ENCODE measurements at regions not wholly inside any gene's neighbourhood (a gene's known extent, or its start where the extent isn't known, plus 50 kb on each side); places are given as distances from the start of the nearest gene placed in this dataset.

DNA sequence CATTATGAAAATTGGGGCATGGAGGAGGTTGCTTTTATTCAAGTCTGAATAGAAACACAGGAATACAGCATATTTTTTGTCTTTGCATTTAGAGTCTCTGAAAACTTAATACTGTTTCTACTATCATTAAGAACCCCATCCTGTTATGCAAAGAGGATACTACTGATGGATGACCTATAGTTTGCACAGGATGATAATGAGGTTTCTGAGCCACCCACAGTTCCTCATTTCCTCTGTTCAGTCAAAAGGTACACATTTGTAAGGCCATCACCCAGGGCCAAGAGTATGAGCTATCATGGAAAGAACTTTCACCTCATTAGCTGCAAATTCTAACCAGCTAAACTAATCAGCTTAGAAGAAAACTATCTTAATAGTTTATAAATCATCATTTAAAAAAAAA is 213.0 kb upstream of the CHRM2 start:
- TF ChIP-seq POLR2A (IDR thresholded peaks at IDR 0.05): no peak
- no peak for TF ChIP-seq CTCF (IDR thresholded peaks at IDR 0.05)
